ENCODE measurements at regions not wholly inside any gene's neighbourhood (a gene's known extent, or its start where the extent isn't known, plus 50 kb on each side); places are given as distances from the start of the nearest gene placed in this dataset.

- CTCF ChIA-PET = no interaction called here
- H3K4me1 ChIP-seq (ENCODE audit: control insufficient read depth in 2 of 2, insufficient read depth in 2 of 2, low read length in 2 of 2) = no peaks in the 10 kb centered on the region
- H4K20me1 ChIP-seq (ENCODE audit: control insufficient read depth, insufficient read depth, low read length, poor library complexity, severe bottlenecking) = no peaks in the 10 kb centered on the region
- Mint-ChIP-seq H3K27me3 (peaks cover 38% of the 10 kb centered on the region), H3K4me1 (no peaks in the 10 kb centered on the region), H3K9me3 (ENCODE audit: insufficient read depth) (no peaks in the 10 kb centered on the region), H3K27ac (no peak overlapping the region), H3K4me3 (no peak overlapping the region)
- H3K4me2 ChIP-seq (replicated peaks; ENCODE audit: low read depth, low read length, poor library complexity, severe bottlenecking) = no peak overlapping the region
- no peak overlapping the region for H2AFZ ChIP-seq (ENCODE audit: insufficient read depth, low read depth, low read length, poor library complexity, severe bottlenecking)
- 81% methylated on average over 8 of the region's 13 CpGs for WGBS (ENCODE audit: insufficient coverage)
- H3K27me3 ChIP-seq (replicated peaks in 1 of 4; ENCODE audit: control extremely low read depth in 1 of 4, control insufficient read depth in 3 of 4, insufficient read depth in 4 of 4, low read length in 3 of 4) = peaks cover 0 to 16% (median 1%) of the 10 kb centered on the region in 4 experiments
- no peak for DNase-seq
- H3K27ac ChIP-seq (ENCODE audit: low read length in 2 of 2) = no peak overlapping the region
- peaks cover 0 to 3% (median 0%) of the 10 kb centered on the region in 3 donors for H3K9me3 ChIP-seq (ENCODE audit: control extremely low read depth in 1 of 3, control insufficient read depth in 2 of 3, insufficient read depth in 1 of 3, low read length in 2 of 3)
- no peak overlapping the region for H3K9ac ChIP-seq (ENCODE audit: low read length)
- no peak for ATAC-seq (ENCODE audit: low read depth)
- H3K79me2 ChIP-seq (ENCODE audit: control insufficient read depth, insufficient read depth, low read length) = no peaks in the 10 kb centered on the region
- POLR2A ChIA-PET = no interaction called here
- TF ChIP-seq EZH2 (IDR thresholded peaks at IDR 0.05; ENCODE audit: borderline replicate concordance, insufficient read depth, low read depth, low read length, poor library complexity, severe bottlenecking) (no peak), CTCF (IDR thresholded peaks at IDR 0.05) (no peak)
- intact Hi-C loops (cut with micrococcal nuclease) = no loop called here
- no peak overlapping the region for H3K4me3 ChIP-seq (ENCODE audit: control extremely low read depth in 1 of 5, extremely low read depth in 1 of 5, insufficient read depth in 1 of 5, low read depth in 2 of 5, low read length in 4 of 5)
- no peaks in the 10 kb centered on the region for H3K36me3 ChIP-seq (replicated peaks in 1 of 2; ENCODE audit: control extremely low read depth in 1 of 2, control insufficient read depth in 1 of 2, extremely low read depth in 1 of 2, insufficient read depth in 2 of 2, low read length in 1 of 2)
Measured at GRCh38 chr11:126139111-126140091, 72.0 kb downstream of the RPUSD4 start.

GRCh38 chr11:126138636-126139035 is 72.8 kb downstream of the RPUSD4 start:
- POLR2A ChIA-PET = no interaction called here
- Histone ChIP-seq H3K27me3 (replicated peaks in 1 of 4; ENCODE audit: control extremely low read depth in 1 of 4, control insufficient read depth in 3 of 4, insufficient read depth in 4 of 4, low read length in 3 of 4) (peaks cover 0 to 16% (median 1%) of the 10 kb centered on the region in 4 experiments), H4K20me1 (ENCODE audit: control insufficient read depth, insufficient read depth, low read length, poor library complexity, severe bottlenecking) (no peaks in the 10 kb centered on the region), H3K9ac (ENCODE audit: low read length) (no peak overlapping the region), H3K9me3 (ENCODE audit: control extremely low read depth in 1 of 3, control insufficient read depth in 2 of 3, insufficient read depth in 1 of 3, low read length in 2 of 3) (peaks cover 0 to 3% (median 0%) of the 10 kb centered on the region in 3 donors), H3K4me3 (ENCODE audit: control extremely low read depth in 1 of 5, extremely low read depth in 1 of 5, insufficient read depth in 1 of 5, low read depth in 2 of 5, low read length in 4 of 5) (no peak overlapping the region), H3K4me1 (ENCODE audit: control insufficient read depth in 2 of 2, insufficient read depth in 2 of 2, low read length in 2 of 2) (no peaks in the 10 kb centered on the region), H3K4me2 (replicated peaks; ENCODE audit: low read depth, low read length, poor library complexity, severe bottlenecking) (no peak overlapping the region), H3K79me2 (ENCODE audit: control insufficient read depth, insufficient read depth, low read length) (no peaks in the 10 kb centered on the region), H2AFZ (ENCODE audit: insufficient read depth, low read depth, low read length, poor library complexity, severe bottlenecking) (no peak overlapping the region), H3K36me3 (replicated peaks in 1 of 2; ENCODE audit: control extremely low read depth in 1 of 2, control insufficient read depth in 1 of 2, extremely low read depth in 1 of 2, insufficient read depth in 2 of 2, low read length in 1 of 2) (no peaks in the 10 kb centered on the region), H3K27ac (ENCODE audit: low read length in 2 of 2) (no peak overlapping the region)
- Mint-ChIP-seq H3K4me3 (no peak overlapping the region), H3K27ac (no peak overlapping the region), H3K9me3 (ENCODE audit: insufficient read depth) (no peaks in the 10 kb centered on the region), H3K27me3 (peaks cover 38% of the 10 kb centered on the region), H3K4me1 (no peaks in the 10 kb centered on the region)
- TF ChIP-seq EZH2 (IDR thresholded peaks at IDR 0.05; ENCODE audit: borderline replicate concordance, insufficient read depth, low read depth, low read length, poor library complexity, severe bottlenecking) (no peak), CTCF (IDR thresholded peaks at IDR 0.05) (no peak)
- WGBS (ENCODE audit: insufficient coverage) = 100% methylated on average over 4 of the region's 7 CpGs
- intact Hi-C loops (cut with micrococcal nuclease) = no loop called here
- ATAC-seq (ENCODE audit: low read depth) = no peak
- CTCF ChIA-PET = no interaction called here
- DNase-seq = no peak
